Stimulated activated CD4-positive, alpha-beta T cell treated with anti-CD3 and anti-CD28 coated beads, Interleukin-4, amount 100 ng/mL, for 24 hours (primary cell): ENCODE measurements at regions not wholly inside any gene's neighbourhood (a gene's known extent, or its start where the extent isn't known, plus 50 kb on each side); places are given as distances from the start of the nearest gene placed in this dataset.

Experiments
- DNase-seq: peaks from one replicate; pipeline ENCODE4 v3.0.0-alpha.2; 2020

GRCh38 chr3:189455641-189456417 lies 175.4 kb upstream of the TP63 start:
- no peak for DNase-seq

GRCh38 chr3:189457201-189457607 lies 174.0 kb upstream of the TP63 start:
- DNase-seq = no peak

DNA sequence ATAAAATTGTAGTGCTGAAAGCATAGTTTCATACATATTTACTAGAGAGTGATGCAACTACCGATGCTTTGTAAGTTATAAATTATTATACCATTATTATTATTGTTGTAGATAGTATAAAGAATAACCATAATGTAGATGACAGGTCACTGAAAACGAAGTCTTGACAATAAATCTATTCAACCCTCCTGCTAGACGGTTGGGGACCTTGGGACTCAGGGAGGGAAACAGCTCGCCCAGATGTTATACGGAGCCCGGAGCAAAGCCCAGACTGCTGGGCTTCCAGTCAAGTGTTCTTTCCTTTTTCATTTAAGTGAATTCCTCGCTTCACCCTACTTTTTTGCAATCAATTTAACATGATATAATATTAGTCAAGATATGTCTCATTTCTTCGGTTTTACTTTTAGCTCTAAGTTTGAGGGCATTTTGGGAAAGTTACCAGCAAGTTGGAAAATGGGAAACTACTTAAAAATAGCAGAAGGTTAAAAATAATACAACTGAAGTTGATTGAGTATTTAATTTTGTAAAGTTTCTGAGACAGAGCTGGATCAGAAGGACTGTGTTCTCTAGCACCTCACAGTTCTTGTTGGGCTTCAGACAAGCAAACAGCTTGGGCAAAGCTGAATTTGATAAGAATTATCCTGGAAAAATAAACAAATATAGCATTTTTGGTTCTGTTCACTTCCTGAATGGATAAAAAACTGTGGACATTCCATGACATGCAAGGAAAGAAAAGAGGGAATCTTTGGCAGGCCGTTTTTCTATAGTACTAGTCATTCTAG lies 173.4 kb upstream of the TP63 start:
- DNase-seq = no peak

DNA sequence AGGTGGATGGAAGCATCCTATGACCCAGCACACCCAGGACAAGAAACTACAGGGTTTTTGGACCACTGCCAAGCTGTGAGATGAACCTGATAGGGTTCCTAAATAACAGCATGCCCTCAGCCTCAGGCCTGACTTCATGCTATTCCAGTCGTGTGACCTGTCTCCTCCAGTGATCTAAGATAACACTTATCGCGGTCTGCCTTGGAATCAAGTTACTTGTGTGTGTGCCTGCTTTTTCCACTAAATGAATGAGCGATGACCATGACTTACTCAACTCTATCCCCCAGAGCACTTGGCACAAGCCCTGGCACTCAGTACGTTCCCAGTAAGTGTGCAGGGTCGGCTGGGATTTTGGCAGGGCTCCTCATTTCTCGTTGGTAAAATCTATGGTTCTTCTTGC lies 172.7 kb upstream of the TP63 start:
- no peak for DNase-seq

DNA sequence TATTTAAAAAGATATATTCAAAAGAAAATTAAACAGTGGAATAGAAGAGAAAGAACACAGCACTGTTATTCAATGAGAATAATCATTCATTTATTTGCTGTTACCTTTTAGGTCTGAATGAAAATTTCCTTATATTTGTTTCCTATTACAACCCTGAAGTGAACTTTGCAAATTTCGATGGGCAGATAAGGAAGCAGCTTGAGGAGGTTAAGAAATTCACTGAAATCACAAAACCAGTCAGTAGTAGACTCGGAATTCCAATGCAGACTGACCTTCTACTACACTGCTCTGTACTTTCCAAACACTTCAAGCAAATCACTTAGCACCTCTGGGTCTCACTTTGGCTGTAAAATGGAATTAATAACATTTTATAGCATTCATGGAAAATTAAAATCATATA lies 172.0 kb upstream of the TP63 start:
- DNase-seq = no peak

DNA sequence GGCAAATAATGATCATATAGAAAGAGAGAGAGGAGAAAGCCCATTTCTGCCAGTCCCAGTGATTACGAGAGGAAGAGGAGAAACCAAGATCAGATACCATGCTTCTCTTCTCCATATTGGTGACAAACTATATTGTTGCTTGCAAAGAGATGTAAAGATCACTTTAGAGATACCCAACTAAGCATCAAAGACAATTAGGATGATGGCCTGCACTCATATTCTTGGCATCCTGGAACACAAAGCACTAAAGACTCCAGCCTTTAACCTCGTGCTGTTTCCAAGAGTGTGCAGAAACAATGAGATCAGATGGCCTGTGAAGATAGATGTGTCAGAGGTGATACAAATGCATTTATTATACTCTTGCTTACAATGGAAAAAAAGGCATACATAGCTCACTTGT lies 170.7 kb upstream of the TP63 start:
- no peak for DNase-seq

GRCh38 chr3:189464799-189465198 lies 166.4 kb upstream of the TP63 start:
- DNase-seq = no peak

GRCh38 chr3:189466004-189466403 lies 165.2 kb upstream of the TP63 start:
- DNase-seq = no peak

DNA sequence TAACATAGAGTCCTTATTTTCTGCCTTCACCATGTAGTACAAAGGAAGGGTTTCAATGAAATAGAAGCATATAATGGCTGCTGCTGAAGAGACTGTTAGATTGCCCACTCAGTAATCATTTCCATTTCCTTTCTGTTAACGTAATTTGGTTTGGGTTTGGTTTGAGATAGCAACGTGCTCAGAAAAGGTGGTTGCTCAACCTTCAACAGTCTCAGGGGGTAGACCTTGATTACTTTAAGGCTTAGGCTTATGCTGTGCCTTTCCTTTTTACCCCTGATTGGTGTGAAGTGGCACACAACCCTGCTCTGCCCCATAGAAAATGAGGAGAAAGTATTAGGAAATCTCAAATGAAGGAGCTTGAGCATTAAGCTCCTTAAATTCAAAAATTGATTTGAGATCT lies 163.7 kb upstream of the TP63 start:
- DNase-seq = no peak

- DNase-seq = no peak
Observed at GRCh38 chr3:189474944-189475343, 156.2 kb upstream of the TP63 start.

DNA sequence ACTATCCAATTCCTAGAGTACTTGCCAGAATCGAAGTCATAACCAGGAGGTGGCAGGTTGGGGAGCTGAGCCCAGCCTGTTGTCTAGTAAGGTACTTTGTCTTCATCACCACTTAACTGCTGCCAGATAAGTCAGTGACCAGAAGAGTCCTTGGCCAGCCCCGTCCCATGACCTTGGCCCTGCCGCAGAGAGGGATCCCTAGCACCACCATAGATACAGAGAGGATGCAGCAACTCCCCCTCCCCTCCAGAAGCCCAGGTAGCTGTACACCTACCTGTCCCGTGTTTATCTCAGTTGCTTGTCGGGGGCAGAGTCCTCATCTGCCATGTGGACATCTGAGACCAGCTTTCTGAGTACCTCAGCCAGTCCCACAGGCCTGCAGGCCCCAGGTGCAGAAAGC lies 153.6 kb upstream of the TP63 start:
- no peak for DNase-seq

DNA sequence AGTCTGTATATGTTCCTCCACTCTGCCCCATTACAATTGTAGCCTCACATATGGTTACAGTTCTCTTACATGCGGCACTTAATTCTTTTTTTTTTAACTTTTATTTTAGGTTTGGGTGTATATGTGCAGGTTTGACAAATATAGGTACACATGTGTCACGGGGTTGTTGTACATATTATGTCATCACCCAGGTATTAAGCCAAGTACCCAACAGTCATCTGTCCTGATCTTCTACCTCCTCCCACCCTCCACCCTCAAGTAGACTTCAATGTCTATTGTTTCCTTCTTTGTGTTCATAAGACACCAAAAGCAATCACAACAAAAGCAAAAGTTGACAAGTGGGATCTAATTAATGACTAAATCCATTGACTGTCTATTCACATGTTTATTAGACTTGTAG lies 144.6 kb upstream of the TP63 start:
- no peak for DNase-seq

DNA sequence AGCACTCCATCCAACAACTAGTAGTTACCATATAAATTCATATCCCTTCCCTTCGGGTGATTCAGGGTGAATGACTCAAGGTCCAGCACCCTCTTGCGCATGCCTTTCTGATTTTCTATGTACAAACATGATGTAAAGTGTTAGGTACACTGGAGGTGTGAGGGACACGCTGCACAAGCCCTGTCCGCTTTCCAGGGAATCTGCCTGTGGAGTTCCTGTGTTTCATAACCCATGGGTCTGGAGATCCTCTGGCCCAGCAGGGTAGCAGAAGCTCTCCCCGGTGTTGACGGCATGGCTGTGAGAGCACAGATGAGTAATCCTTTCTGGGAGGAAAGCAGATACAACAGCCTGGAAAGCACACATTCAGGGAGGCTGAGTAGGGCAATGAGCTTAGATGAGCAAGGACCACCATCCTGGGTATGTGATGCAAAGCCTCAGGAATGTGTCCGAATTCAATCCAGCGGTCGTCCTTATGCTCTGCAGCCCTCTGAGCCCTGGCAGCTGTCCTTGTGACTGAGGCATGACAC lies 142.9 kb upstream of the TP63 start:
- no peak for DNase-seq

DNA sequence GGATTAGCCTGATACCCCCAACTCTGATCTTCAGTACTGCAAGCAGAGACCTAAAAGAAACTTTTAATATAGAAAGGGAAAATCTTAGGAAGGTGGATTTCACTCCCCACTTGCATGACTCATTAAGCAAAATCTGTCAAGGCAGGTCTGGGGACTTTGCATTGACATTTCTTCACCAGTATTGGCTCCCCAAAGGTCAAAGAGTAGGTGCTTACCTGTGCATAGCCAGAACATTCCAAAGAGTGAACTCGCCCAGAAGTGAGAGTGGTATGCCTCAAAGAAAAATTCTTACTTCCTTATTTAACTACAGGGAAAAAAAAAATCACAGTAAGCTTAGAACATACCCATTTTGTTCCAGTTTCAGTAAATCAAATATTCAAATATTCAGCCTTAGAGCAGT lies 140.9 kb upstream of the TP63 start:
- DNase-seq = no peak

DNA sequence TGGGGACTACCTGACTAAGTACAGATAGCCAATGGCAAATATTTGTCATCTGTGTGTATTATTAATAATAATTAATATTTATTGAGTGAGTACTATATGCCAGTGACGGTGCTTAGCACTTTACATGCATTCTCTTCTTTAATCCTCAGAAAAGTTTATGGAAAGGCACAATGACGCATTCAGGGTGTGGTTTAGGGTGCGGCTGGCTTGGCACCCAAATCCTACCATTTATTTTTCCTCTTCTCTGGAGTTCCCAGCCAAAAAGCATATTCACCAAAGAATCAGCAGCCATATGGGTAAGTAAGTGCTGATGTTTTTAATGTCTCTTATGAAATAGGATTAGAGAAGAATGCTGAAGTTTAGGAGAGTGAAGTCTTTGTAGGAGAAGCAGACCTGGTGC lies 140.4 kb upstream of the TP63 start:
- no peak for DNase-seq

- DNase-seq = no peak
Observed at GRCh38 chr3:189491831-189492230, 139.4 kb upstream of the TP63 start.

GRCh38 chr3:189493271-189493670 lies 137.9 kb upstream of the TP63 start:
- DNase-seq = no peak

- DNase-seq = no peak
Observed at GRCh38 chr3:189494632-189495031, 136.6 kb upstream of the TP63 start.

- DNase-seq = no peak
Observed at GRCh38 chr3:189496375-189497138, 134.6 kb upstream of the TP63 start.

GRCh38 chr3:189498995-189499704 lies 132.0 kb upstream of the TP63 start:
- no peak for DNase-seq

GRCh38 chr3:189500299-189500698 lies 130.9 kb upstream of the TP63 start:
- no peak for DNase-seq

DNA sequence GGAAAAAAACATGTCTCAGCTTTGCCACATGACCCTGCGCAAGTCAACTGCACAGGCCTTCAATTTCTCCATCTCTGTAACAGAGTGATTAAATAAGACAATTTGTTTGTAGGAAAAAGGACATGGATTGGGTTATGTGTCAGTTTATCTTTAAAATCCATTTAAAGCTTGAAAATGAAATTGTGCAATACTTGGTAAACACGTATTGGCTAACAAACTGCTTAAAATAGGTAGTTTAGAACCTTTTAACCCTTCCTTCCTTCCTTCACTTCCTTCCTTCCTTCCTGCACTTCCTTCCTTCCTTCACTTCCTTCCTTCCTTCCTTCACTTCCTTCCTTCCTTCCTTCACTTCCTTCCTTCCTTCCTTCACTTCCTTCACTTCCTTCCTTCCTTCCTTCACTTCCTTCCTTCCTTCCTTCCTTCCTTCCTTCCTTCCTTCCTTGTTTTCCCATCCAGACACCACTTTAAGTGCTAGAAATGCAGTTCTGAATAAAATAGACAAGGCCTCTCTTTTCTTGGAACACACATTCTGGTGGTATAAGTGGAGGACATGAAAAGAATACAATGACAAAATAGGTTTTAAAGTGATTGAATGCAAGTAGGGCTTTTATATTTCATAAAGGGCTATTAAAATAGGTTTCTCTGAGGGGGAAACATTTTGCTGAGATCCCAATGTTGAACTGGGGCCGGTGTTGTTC lies 130.2 kb upstream of the TP63 start:
- no peak for DNase-seq
